Fibroblast of upper back skin (primary cell): ENCODE measurements at regions not wholly inside any gene's neighbourhood (a gene's known extent, or its start where the extent isn't known, plus 50 kb on each side); places are given as distances from the start of the nearest gene placed in this dataset.

Experiments used
- DNase-seq: peaks from one replicate; pipeline ENCODE4 v3.0.0-alpha.2; 2013

DNA sequence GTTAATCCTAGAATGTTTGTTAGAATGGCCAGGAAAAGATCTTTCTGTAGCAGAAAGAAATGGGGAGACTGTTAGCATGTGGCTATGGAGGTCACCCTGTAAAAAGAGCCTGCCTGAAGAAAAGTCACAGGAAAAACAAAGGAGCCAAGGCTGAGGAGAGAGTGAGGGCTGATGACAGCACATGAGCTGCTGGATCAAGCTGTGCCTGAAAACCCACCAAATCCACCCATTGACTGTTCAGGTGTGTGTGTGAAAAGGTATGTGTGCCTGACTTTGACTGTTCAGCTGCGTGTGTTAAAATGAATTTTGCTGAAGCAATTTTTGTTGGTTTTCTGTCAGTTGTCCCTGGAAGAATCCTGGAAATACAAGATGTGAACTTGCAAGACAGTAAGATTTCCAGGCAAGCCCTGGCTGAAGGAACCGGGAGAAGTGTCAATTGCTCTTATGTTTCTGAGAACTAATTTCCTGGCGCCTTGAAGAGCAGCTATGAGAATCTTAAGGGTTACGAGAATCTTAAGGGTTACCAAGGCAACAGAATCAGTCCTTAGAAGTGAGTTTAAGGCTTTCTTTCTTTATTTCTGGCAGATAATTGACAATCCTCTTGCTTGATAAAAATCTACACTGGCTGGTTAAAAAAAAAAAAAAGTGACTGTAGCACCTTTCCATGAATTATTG lies 73.0 kb upstream of the LGALSL start:
- no peak for DNase-seq

DNA sequence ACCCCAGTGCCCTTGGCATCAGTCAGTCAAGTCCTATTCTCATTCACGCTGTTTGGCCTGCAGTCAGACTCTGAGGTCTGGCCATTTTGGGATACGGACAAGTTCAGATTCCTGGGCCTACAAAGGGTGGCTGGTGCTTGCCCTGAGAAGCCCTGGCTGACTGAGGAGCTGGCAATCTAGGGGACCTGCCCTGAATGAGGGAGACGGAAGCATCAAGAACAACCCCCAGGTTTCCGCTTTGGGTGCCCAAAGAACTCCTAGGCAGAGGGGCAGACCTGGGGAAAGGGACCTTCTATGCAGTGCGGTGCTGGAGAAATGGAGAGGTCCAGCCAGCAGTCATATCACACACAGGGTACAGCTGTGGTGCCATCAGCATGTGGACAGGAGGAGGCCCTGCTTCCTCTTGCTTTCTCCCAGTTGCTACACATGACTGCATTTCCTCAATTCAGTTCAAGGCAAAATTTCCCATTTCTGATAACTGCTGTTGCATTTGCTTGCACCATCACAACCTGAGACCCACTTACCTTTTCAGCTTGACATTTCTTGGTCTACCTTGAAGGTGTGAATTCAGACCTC lies 70.9 kb upstream of the LGALSL start:
- DNase-seq = no peak

DNA sequence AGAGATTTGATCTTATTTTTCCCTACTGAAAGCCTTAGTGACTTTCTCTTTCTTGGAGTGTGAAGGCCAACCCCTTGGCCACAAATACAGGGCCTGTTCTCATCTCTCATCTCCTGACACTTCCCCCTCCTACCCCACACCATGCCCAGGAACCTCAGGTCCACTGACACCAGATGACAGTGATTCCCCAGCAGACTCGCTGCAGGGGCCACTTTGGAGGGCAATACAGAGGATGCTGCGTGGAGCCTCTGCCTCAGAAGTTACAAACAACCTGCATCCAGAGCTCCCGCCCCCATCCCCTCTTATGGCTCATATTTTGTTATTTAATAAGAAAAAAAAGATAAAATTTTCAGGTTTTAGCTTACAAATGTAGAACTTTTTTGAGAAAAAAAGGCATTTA lies 70.1 kb upstream of the LGALSL start:
- DNase-seq = no peak

DNA sequence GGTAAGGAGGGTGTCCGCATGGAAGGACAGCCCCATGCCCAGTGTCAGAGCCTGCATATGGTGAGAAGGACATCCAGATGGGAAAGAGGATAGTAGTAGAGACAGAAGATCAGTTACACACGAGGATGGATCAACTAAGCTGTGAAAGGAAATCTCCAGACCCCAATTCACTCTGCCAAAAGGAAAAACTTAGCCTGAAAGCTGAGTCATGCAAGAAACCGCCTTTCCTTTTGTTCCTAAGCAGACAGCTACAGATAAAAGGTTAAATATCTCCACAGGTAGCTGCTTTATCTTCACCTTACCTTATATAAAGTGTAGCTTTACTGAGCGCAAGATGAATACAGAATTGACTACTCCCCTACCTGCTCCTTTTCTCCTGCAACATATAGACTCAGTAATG lies 67.3 kb upstream of the LGALSL start:
- no peak for DNase-seq

DNA sequence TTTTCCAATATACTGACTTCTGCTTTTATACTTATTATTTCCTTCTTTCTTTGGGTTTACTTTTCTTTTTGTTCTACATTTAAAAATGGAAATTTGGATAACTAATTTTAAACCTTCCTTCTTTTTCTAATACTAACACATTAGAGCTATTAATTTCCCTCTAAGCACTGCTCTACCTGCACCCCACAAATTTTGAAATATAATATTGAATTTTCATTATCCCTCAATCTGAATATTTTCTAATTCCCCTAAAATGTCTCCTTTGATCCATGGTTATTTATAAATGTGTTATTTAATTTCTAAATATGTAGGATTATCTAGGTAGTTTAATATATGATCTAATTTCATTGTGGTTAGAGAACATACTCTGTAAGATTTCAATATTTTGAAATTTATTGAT lies 63.4 kb upstream of the LGALSL start:
- no peak for DNase-seq

DNA sequence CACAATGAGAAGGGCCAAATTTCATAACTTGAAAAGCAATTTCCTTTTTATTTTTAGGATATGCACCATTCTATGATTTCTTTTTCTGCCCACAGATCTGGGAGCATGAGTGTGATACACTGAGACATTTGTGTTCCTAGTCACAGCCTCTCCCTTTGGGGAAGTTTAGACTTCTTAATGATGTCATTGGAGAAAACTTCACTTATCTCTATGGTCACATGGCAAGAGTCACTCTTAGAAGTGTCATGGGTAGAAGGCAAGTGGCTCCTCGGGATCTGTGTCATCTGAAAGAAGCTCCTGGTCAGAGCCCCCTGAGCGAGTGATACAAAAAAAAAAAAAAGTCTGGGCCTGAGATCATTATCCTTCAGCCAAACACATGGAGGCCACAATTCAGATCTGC lies 62.5 kb upstream of the LGALSL start:
- no peak for DNase-seq

DNA sequence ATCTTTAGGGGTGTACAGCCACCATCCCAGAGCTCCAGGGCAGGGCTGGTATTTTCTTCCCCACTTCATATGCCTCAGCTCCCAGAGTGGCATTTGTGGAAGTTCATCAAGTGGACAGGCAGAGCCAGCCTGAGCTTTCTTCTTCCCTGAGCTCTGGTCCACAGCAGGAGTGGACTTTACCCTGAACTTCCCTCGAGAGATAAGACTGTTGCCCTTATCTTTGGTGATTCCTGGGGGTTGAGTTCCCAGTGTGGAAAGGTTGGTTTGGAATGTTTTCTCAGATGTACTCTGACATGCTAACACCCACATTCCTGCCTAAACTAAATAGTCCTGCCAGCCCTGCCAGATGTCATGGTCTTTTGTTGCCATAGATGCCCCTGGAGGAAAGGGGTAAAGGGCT lies 62.0 kb upstream of the LGALSL start:
- DNase-seq = no peak

DNA sequence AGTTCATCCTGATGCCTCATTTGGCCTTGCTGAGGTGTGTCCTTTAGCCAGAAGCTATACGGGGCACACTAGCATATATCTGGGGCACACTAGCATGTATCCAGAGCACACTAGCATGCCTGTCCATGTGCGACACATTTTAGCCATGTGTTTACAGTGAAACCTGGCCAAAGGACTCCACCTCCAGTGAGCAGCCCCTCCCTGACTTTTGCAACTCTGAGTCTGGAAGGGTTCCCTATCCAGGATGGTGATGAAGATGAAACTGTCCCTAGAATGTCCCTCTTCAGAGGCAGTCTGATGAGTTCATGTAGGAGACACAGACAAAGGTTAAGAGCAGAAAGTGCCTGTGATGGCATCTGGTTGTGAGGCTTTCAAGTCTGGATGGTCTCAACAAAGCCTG lies 61.4 kb upstream of the LGALSL start:
- no peak for DNase-seq

DNA sequence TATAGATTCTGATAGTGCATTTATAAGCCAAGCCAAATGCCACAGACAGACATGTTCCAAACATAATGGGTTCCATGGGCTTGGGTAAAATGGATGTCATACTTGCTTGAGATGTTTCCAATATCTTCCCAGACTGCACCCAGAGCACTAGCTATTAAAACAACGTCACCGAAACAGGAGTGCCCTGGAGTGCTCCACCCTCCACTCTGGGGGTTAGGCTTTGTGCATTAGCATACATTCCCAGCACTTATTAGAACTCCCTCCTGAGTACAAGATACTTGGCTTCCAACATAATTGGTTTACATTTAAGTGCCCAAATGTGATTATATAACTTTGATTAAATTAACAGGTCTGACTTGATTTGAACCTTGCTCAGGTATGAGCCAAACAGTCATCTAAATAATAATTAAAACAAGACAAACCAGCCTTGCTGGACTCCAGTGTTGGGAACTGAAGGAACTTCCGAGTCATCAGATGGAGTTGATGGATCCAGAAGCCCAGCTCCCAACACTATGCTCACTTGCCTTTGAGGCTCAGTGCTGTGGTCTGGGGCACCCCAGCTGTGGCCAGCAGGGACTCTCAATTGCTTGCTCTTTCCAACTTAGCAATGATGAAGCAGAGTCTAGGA lies 60.5 kb upstream of the LGALSL start:
- DNase-seq = no peak

DNA sequence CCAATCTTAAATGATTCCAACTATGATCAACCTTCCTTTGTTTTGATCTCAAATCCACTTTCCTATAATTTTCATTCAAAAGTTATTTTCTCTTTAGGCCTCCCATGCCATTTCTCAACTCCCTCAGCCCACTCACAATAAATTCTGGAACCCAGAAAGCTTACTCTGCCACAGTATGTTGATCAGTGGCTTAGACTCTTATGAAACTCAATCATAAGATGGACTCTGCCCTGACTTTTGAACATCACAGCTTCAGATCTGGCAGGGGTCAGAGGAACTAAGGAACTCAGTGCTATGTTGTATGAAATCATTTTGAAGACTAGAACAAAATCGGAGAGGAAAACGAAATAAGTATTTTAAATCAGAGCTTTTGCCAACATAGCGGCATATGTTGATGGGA lies 59.8 kb upstream of the LGALSL start:
- no peak for DNase-seq

DNA sequence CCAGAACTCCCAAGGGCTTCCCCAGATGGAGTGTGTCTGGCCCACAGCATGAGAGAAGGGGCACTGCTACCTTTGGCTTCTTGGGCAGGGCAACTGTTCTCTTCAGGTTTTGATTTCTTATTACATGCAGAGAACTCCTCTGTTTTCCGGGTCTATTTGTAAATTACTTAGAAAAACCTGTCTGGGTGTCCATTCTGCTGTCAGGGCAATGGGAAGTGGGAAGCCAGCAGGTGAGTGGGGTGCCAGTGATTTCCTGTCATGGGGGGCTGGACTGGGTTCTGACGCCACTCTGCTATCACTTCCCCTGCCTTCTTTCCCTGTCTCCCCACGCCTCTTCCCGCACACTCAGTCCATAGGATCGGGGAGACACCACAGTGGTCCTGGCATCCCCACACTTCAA lies 58.0 kb upstream of the LGALSL start:
- no peak for DNase-seq

DNA sequence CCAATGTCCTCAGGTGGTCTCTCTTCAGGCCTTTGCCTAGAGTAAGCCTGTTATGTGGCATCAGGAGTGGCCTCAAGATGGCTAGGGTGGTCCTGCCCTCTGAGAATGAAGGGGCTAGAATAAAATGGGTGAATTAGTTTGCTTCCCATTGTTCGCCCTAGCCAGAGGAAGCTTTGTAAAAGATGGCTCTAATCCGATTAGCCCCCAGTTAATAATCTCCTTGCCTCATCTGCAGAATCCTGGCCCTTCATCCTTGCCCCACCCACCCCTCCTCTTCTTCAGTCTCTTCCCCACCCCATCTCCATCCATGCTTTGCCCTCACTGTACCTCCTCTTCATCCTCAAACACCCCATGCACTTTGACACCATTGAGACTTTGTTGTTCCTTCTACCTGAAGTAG lies 57.4 kb upstream of the LGALSL start:
- no peak for DNase-seq

DNA sequence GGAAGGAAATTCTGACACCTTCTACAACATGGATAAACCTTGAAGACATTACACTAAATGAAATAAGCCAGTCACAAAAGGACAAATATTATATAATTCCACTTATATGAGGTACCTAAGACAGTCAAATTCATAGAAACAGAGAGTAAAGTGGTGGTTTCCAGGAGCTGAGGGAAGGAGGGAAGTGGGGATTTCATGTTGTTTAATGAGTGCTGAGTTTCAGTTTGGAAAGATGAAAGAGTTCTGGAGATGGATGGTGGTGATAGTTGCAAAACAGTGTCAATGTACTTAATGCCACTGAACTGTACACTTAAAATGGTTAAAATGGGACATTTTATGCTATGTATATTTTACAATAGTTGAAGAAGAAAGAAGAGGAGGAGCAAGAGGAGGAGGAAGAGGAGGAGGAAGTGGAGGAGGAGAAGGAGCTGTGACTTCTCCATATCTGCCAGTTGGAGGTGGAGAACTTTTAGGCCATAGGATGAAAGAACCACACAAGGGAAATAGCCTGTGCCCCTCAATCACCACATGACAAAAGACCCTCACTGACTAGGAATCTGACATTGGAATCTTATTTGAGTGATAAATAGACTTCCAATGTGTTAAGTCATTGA lies 55.3 kb upstream of the LGALSL start:
- DNase-seq = no peak

DNA sequence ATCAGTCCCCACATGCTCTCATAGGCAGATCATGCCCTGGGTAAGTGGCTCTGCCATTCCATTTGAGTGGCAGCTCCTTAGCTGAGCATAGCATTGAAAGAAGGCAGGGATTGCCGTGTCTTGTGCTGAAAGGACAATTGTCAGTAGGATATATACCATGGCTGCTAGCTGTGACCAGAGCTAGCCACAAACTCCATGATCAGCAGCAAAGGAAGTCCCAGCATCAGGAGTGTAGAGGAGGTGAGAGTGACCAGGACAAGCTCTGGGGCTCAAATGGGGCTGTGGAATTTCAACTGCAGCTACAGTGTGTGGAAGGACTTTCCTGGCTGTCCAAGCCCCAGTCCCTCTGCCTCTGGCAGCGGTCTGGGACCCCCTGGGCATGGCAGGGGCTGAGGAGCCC lies 54.4 kb upstream of the LGALSL start:
- no peak for DNase-seq

DNA sequence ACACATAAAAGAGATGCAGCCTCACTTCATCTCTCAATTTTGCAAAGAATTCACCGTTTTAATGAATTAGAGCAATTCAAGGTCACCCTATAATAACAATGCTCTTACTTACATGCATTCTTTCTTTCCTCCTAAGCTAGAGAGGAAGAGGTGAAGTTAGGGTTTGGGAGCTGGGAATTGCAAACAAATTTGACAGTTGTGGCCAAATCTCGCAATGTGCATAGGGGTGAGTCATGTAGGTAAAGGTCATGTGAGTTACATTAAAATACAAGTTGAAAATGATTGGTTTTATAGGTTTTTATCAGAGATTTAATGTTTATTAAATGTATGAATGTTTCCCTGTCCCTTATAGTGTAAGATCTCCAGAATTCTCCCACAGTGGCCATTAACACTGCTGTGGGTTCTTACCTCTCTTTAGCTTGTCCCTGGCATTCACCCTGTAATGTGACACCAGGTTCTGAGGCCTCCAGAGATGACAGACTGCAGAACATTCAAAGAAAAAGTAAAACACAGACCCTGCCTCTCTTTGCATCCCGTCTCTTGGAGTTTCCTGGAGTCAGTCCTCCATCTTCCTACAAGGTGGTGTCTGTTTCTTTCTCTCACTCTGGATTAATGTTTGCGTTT lies 53.7 kb upstream of the LGALSL start:
- DNase-seq = no peak

DNA sequence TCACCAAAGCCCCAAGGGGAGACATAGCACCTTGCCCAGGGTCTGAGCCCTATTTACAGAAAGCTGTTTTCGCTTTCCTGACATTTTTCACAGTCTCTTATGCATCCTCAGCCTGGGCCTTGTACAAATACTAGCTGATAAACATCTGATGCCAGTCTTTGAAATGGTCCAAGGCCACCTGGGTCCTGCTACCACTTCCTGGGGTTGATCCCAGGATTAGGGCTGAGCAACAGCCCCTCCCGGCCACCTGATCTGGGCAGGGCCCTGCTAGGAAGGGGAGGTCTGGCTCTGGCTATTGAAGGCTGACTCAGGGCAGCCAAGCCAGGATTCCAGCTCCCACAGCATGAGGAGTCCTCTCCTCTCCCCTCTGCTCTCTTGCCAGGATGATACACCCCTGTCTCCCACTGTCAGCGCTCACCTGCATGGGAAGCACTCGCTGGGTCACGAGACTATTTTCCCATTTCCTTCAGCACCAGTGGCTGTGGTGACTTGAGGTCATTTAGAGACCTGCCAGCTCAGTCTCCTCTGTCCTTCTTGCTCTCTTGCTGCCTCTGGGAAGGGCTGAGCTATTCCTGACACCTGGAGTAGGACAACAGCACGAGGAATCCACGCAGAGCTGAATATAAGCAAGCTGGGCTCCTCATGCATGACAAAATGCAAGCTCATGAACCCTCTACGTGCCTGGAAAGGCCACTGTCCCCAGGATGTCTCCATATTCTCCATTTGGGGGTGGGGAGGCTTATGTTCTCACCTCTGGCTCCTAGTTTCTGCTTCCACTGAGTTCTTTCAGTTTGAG lies 53.0 kb upstream of the LGALSL start:
- DNase-seq = no peak

DNA sequence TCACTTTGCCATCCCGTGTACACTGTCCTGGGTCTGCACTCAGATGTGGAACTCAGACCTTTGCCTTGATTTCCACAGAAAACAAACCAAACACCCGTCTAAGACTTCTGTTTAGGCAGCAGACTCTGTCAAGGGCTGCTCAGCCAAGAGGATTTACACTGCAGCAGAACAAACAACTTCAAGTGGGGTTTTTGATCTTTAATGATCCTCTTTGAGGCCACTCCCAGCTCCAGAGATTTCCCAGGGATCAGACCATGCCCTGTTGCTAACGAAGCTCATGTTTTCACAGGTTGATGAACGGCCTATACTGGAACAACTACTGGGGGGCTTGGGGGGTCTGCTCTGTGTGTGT lies 52.5 kb upstream of the LGALSL start:
- no peak for DNase-seq

DNA sequence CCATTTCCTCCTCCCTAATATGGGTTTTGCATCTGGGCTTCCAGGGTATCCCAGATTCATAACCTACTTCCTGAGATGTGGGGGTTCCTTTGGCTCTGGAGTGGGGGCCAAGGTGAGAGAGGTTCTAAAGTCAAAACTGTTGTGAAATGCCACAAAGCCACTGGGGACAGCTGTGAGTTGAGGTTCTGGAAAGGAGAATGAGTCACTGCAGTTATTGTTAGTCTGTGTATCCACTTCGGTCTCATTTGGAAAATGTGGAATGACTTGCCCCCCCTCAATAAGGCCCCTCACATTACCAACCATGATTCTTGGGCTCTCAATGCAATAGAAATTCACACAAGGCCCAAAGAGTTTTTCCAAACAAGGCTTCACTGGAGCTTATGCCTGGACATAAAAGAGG lies 51.1 kb upstream of the LGALSL start:
- peak; percentile 19 for DNase-seq

DNA sequence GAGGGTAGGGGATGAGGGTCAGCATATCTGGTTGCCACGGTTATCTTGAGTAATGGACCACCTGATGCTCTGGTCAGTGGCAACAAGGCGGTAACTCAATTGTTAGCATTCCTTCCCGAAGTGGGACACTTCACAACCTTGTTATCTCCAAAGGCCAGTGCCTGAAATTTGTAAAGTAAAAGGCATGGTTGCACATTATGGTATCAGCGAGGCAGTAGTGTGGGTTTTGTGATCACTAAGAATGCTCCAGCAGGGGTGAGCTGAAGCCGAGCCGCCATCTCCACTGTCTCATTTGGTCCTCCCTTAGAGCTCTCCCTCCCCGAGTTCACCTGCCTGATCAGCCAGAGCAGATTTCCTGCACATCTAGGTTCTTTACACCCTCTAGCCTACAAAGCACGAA lies 50.5 kb upstream of the LGALSL start:
- DNase-seq = no peak

DNA sequence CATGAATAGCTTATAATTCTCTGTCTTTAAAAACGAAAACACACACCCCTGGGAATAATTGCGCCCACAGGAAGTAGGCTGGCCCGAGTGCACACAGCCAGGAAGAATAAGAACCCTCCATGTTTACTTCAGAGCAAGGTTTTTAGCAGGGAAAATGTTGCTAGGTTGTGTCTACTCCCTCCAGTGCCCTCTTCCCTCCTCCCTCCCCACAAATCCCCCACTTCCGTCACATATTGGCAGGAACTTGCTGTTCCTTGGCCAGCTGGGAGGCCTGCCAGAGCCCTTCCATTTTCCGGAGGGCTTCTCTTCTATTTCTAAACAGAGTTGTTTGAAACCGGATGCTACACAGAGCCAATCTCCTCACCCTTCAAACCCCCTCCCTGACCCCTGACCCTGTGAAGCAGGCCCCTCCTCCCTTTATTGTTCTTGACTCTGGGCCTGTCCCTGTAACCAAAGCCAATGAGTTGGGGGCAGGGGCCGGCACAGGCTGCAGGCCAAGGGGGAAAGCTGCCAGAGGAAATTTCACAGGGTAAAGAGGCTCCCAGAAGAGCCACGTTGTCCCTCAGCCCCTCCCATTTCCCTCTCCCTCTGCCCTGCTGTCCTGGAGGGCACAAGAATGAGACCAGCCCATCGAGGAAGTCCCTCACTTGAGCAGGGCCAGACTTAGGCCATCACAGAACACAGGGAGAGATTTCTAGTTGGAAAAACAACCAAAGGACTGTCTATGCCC lies 49.8 kb upstream of the LGALSL start:
- peak; percentile 77 for DNase-seq
